Fibroblast of lung (primary cell): ENCODE measurements at regions not wholly inside any gene's neighbourhood (a gene's known extent, or its start where the extent isn't known, plus 50 kb on each side); places are given as distances from the start of the nearest gene placed in this dataset.

ENCODE experiments used
- DNase-seq, 2 donors: peaks; one replicate each; pipeline versions ENCODE4 v3.0.0 to v3.0.0-alpha.2; 2010; ENCODE audit warnings: low read depth in 2 of 2
- H2AFZ ChIP-seq: 2 replicates; pipeline ENCODE4 v1.5.1; 2012; ENCODE audit warnings: low read length, control low read depth, inconsistent platforms
- H3K27ac ChIP-seq: 2 replicates; pipeline ENCODE4 v1.5.1; 2011; ENCODE audit warnings: low read length, control low read depth; ENCODE audit not compliant: insufficient read depth
- H3K27me3 ChIP-seq: 2 replicates; pipeline ENCODE4 v1.5.1; 2011; ENCODE audit warnings: mild to moderate bottlenecking, low read length; ENCODE audit not compliant: control insufficient read depth, insufficient read depth
- H3K36me3 ChIP-seq: 2 replicates; pipeline ENCODE4 v1.5.1; 2011; ENCODE audit warnings: low read length; ENCODE audit not compliant: control insufficient read depth, insufficient read depth
- H3K4me1 ChIP-seq: 2 replicates; pipeline ENCODE4 v1.5.1; 2011; ENCODE audit warnings: low read length; ENCODE audit not compliant: control insufficient read depth, insufficient read depth; ENCODE audit errors: extremely low read depth
- H3K4me2 ChIP-seq: 2 replicates; pipeline ENCODE4 v1.5.1; 2011; ENCODE audit warnings: low read length, control low read depth; ENCODE audit not compliant: insufficient read depth; ENCODE audit errors: extremely low read depth
- H3K4me3 ChIP-seq, 4 experiments: fragments of 200-600 bp in 1 of 4; sonication (generic) in 1 of 4; replicated peaks in 1 of 4; 2 replicates each; pipeline ENCODE4 v1.5.1; 2011 to 2016; ENCODE audit warnings: low read length in 4 of 4, low read depth in 3 of 4, mild to moderate bottlenecking in 3 of 4, control low read depth in 2 of 4, inconsistent platforms in 1 of 4, mixed read lengths in 1 of 4; ENCODE audit not compliant: insufficient read depth in 1 of 4; ENCODE audit errors: control extremely low read depth in 1 of 4
- H3K79me2 ChIP-seq: 2 replicates; pipeline ENCODE4 v1.5.1; 2012; ENCODE audit warnings: mild to moderate bottlenecking, low read length, inconsistent platforms; ENCODE audit not compliant: control insufficient read depth, insufficient read depth
- H3K9ac ChIP-seq: 2 replicates; pipeline ENCODE4 v1.5.1; 2011; ENCODE audit warnings: mild to moderate bottlenecking, low read length, control low read depth; ENCODE audit not compliant: insufficient read depth
- H3K9me3 ChIP-seq: 2 replicates; pipeline ENCODE4 v1.5.1; 2012; ENCODE audit warnings: low read depth, low read length; ENCODE audit not compliant: control insufficient read depth, insufficient read depth
- H4K20me1 ChIP-seq: 2 replicates; pipeline ENCODE4 v1.5.1; 2011; ENCODE audit warnings: low read length; ENCODE audit not compliant: control insufficient read depth, insufficient read depth; ENCODE audit errors: extremely low read depth
- EZH2 ChIP-seq: IDR thresholded peaks from 2 replicates; pipeline ENCODE4 v1.5.1; 2012; ENCODE audit warnings: low read length, control low read depth, mild to moderate bottlenecking; ENCODE audit errors: missing control alignments
- TF ChIP-seq, protein P1 (sequence below), 2 donors: IDR thresholded peaks in 1 of 2; conservative IDR thresholded peaks in 1 of 2; 1 replicate in 1 of 2; 2 replicates in 1 of 2; pipeline ENCODE4 v1.5.1; 2011 to 2012; ENCODE audit warnings: low read length in 2 of 2, control low read depth in 1 of 2, inconsistent platforms in 1 of 2, low read depth in 1 of 2, mild to moderate bottlenecking in 1 of 2

DNA sequence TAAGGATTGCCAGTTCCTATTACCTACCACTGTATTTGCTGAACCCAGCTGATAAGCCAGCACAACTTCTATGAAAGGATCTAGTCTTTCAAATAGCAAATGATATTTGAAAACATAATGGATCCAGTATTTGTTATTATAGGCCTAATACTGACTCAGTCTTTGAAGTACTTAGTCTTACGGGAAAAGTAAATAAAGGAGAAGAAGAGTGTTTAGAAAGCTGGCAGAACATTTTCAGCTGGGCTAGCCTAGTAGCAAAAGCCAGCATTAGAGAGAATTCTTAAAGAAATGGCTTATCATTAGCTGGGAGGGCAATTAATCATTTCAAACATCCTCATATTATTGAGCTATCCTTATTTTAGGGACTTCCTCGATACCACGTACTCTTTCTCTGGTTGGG is 101.4 kb upstream of the GOLIM4 start:
- no peaks in the 10 kb centered on the region for H3K9me3 ChIP-seq
- no peak overlapping the region for H3K4me3 ChIP-seq
- no peaks in the 10 kb centered on the region for H3K27me3 ChIP-seq
- no peaks in the 10 kb centered on the region for H3K4me1 ChIP-seq
- no peaks in the 10 kb centered on the region for H4K20me1 ChIP-seq
- no peak overlapping the region for H3K9ac ChIP-seq
- H2AFZ ChIP-seq, result no peak overlapping the region
- no peaks in the 10 kb centered on the region for H3K36me3 ChIP-seq
- DNase-seq, result peak; percentile 6 to 9
- no peaks in the 10 kb centered on the region for H3K79me2 ChIP-seq
- no peak overlapping the region for H3K27ac ChIP-seq
- TF ChIP-seq, protein P1, sequence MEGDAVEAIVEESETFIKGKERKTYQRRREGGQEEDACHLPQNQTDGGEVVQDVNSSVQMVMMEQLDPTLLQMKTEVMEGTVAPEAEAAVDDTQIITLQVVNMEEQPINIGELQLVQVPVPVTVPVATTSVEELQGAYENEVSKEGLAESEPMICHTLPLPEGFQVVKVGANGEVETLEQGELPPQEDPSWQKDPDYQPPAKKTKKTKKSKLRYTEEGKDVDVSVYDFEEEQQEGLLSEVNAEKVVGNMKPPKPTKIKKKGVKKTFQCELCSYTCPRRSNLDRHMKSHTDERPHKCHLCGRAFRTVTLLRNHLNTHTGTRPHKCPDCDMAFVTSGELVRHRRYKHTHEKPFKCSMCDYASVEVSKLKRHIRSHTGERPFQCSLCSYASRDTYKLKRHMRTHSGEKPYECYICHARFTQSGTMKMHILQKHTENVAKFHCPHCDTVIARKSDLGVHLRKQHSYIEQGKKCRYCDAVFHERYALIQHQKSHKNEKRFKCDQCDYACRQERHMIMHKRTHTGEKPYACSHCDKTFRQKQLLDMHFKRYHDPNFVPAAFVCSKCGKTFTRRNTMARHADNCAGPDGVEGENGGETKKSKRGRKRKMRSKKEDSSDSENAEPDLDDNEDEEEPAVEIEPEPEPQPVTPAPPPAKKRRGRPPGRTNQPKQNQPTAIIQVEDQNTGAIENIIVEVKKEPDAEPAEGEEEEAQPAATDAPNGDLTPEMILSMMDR (conservative IDR thresholded peaks at IDR 0.05 in 1 of 2, IDR thresholded peaks at IDR 0.05 in 1 of 2; ENCODE audit: low read depth in 1 of 2, low read length in 2 of 2), result no peak
- TF ChIP-seq EZH2, result no peak
- no peak overlapping the region for H3K4me2 ChIP-seq

DNA sequence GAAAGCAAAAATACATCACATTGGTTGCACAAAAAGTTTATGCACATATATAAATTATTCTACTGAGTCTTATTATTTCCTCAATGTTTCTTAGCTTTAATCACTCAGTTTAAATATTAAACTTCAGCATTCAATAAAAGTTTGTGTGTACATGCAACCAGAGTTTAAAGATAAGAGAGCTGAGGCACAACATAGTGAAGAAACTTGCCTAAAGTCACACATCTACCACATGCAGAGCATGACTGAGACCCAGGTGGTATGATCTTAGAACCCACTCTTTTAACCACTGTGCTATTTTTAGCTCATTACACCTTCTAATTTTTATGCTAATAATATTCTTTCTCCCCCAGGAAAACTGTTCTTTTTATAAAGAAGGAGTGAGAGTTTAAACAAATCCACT is 96.1 kb upstream of the GOLIM4 start:
- Histone ChIP-seq H3K27me3 (no peaks in the 10 kb centered on the region), H3K36me3 (no peaks in the 10 kb centered on the region), H3K79me2 (no peaks in the 10 kb centered on the region), H3K9ac (no peak overlapping the region), H2AFZ (no peak overlapping the region), H3K4me3 (no peak overlapping the region), H3K4me2 (no peak overlapping the region), H3K4me1 (no peaks in the 10 kb centered on the region), H3K9me3 (no peaks in the 10 kb centered on the region), H4K20me1 (no peaks in the 10 kb centered on the region), H3K27ac (no peak overlapping the region)
- TF ChIP-seq, protein P1 (conservative IDR thresholded peaks at IDR 0.05 in 1 of 2, IDR thresholded peaks at IDR 0.05 in 1 of 2; ENCODE audit: low read depth in 1 of 2, low read length in 2 of 2), result no peak
- no peak for TF ChIP-seq EZH2
- no peak for DNase-seq

DNA sequence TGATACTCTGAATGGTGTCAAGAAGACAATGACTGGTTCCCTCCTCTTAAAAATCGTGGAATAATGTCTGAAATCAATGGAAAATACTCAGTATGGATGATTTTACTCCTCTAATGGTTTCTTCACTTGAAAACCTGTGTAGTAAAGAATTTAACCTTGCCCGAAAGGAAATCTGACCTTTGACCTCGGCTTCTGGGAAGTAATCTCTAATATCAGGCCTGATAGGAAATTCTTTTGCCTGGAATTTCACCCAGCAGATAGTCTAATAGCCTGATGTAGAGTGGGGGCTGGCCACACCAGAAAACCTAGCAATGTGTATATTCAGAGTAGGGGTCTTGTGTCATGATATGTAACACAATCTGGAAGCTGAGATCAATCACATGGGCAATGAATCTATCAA is 91.5 kb upstream of the GOLIM4 start:
- no peak for DNase-seq
- Histone ChIP-seq H3K4me1 (no peaks in the 10 kb centered on the region), H4K20me1 (no peaks in the 10 kb centered on the region), H3K27ac (no peak overlapping the region), H3K4me2 (no peak overlapping the region), H3K4me3 (no peak overlapping the region), H3K27me3 (no peaks in the 10 kb centered on the region), H2AFZ (no peak overlapping the region), H3K36me3 (no peaks in the 10 kb centered on the region), H3K9me3 (no peaks in the 10 kb centered on the region), H3K9ac (no peak overlapping the region), H3K79me2 (no peaks in the 10 kb centered on the region)
- TF ChIP-seq, protein P1 (conservative IDR thresholded peaks at IDR 0.05 in 1 of 2, IDR thresholded peaks at IDR 0.05 in 1 of 2; ENCODE audit: low read depth in 1 of 2, low read length in 2 of 2), result no peak
- no peak for TF ChIP-seq EZH2
